Panc1 (cell line): ENCODE measurements at regions not wholly inside any gene's neighbourhood (a gene's known extent, or its start where the extent isn't known, plus 50 kb on each side); places are given as distances from the start of the nearest gene placed in this dataset.

Experiments
- ATAC-seq: fragments of 200-7000 bp; cut with Tn5 transposase; 2 replicates; pipeline ENCODE4 v1.9.1; 2020; ENCODE audit warnings: mild to moderate bottlenecking, moderate library complexity
- BruUV-seq: library from RNA; stranded (reverse); fragments of 400-500 nt; replicated peaks from 2 replicates; lab custom pipeline; 2021; lab: Mats Ljungman, UMichigan
- CTCF ChIA-PET: fragments of 300-600 bp; sonication (Branson Sonifier 250); formaldehyde crosslinking; loops from one replicate; lab custom pipeline; 2022; ENCODE audit warnings: antibody characterized with exemption; lab: Charles Lee
- POLR2A ChIA-PET: fragments of 300-600 bp; sonication (Branson Sonifier 250); formaldehyde crosslinking; loops from one replicate; lab custom pipeline; 2022; ENCODE audit warnings: antibody characterized with exemption; lab: Charles Lee
- DNase-seq: peaks from one replicate; pipeline ENCODE4 v3.0.0-alpha.2; 2010; ENCODE audit warnings: low read depth, low spot score
- H3K27ac ChIP-seq: 2 replicates; pipeline ENCODE4 v1.5.1; 2011; ENCODE audit warnings: mild to moderate bottlenecking, low read length, inconsistent platforms
- H3K27me3 ChIP-seq: fragments of 200-500 bp; sonication (Bioruptor generic); 2 replicates; pipeline ENCODE4 v1.6.0; 2014; ENCODE audit warnings: low read length, inconsistent platforms; ENCODE audit not compliant: control insufficient read depth, insufficient read depth
- H3K36me3 ChIP-seq: fragments of 200-500 bp; sonication (Bioruptor generic); 2 replicates; pipeline ENCODE4 v1.5.1; 2014; ENCODE audit warnings: inconsistent platforms, mild to moderate bottlenecking, low read length, moderate library complexity; ENCODE audit not compliant: control insufficient read depth, insufficient read depth
- H3K4me1 ChIP-seq: 2 replicates; pipeline ENCODE4 v1.5.1; 2011; ENCODE audit warnings: inconsistent platforms, mild to moderate bottlenecking, low read length, moderate library complexity; ENCODE audit not compliant: control insufficient read depth, insufficient read depth
- H3K4me3 ChIP-seq, 2 experiments: 2 replicates each; pipeline ENCODE4 v1.5.1; 2011 to 2012; ENCODE audit warnings: low read depth in 2 of 2, low read length in 2 of 2, mild to moderate bottlenecking in 2 of 2, inconsistent platforms in 1 of 2, moderate library complexity in 1 of 2
- H3K9me3 ChIP-seq: fragments of 200-500 bp; sonication (Bioruptor generic); 2 replicates; pipeline ENCODE4 v1.5.1; 2014; ENCODE audit warnings: low read depth, mild to moderate bottlenecking, inconsistent platforms, low read length, moderate library complexity; ENCODE audit not compliant: control insufficient read depth, insufficient read depth
- POLR2AphosphoS5 ChIP-seq: IDR thresholded peaks from 2 replicates; pipeline ENCODE4 v1.6.1; 2012; ENCODE audit warnings: mild to moderate bottlenecking, low read depth, low read length, moderate library complexity
- SIN3A ChIP-seq: IDR thresholded peaks from 2 replicates; pipeline ENCODE4 v1.6.1; 2012; ENCODE audit warnings: low read depth, mild to moderate bottlenecking, low read length, moderate library complexity, borderline replicate concordance; ENCODE audit not compliant: insufficient read depth
- TCF7L2 ChIP-seq: IDR thresholded peaks from 2 replicates; pipeline ENCODE4 v1.6.1; 2011; ENCODE audit warnings: mild to moderate bottlenecking, low read depth, low read length, inconsistent platforms
- in situ Hi-C: cut with HindIII; loops from 2 replicates; pipeline ENCODE4 v1.10.0; 2016; ENCODE audit warnings: low sequenced_read_pairs, low pct_unique_long_range_greater_than_20kb
- intact Hi-C: fragments of 100-400 bp; cut with micrococcal nuclease; formaldehyde crosslinking; loops from one replicate; pipeline ENCODE4 v1.10.0; 2022; ENCODE audit not compliant: unreplicated experiment
- TF ChIP-seq, protein P1 (sequence below): fragments of 450-650 bp; IDR thresholded peaks from 2 replicates; pipeline ENCODE4 v1.5.1; 2017; ENCODE audit warnings: mild to moderate bottlenecking
- TF ChIP-seq, protein P2 (sequence below), 2 experiments: IDR thresholded peaks; 2 replicates each; pipeline ENCODE4 v1.6.1; 2011 to 2012; ENCODE audit warnings: low read depth in 2 of 2, control low read depth in 1 of 2, low read length in 1 of 2, mild to moderate bottlenecking in 1 of 2, moderate library complexity in 1 of 2; ENCODE audit not compliant: insufficient read depth in 1 of 2

DNA sequence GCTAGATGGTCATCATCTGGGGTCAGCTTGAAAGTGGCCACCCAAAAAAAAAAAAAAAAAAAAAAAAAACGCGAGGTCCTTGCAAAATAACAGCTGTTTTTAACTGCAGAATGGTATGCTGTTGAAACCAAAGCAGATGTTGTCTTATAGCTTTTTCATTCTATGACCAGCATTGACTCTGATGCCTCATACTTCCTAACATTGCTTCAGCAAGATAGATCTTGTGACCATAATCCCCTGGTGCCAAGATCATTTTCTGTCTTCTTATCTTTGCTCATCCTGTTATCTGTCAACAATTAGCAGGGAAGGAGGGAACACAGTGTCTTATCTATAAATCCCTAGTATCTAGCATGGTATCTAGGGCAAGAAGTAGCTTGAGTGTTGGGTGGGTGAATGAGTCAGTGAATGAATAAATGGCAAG lies 181.5 kb downstream of the PLPP3 start:
- no TSS peak for BruUV-seq
- no peaks in the 10 kb centered on the region for H3K4me1 ChIP-seq
- no peaks in the 10 kb centered on the region for H3K9me3 ChIP-seq
- no peak for DNase-seq
- in situ Hi-C loops = no loop called here
- no peaks in the 10 kb centered on the region; the same call in none of the 2 replicates for H3K27me3 ChIP-seq
- H3K27ac ChIP-seq = no peak overlapping the region
- CTCF ChIA-PET = no interaction called here
- intact Hi-C loops = no loop called here
- no peak overlapping the region for H3K4me3 ChIP-seq
- H3K36me3 ChIP-seq = no peaks in the 10 kb centered on the region
- POLR2A ChIA-PET = no interaction called here
- no peak for ATAC-seq
- TF ChIP-seq, protein P1, sequence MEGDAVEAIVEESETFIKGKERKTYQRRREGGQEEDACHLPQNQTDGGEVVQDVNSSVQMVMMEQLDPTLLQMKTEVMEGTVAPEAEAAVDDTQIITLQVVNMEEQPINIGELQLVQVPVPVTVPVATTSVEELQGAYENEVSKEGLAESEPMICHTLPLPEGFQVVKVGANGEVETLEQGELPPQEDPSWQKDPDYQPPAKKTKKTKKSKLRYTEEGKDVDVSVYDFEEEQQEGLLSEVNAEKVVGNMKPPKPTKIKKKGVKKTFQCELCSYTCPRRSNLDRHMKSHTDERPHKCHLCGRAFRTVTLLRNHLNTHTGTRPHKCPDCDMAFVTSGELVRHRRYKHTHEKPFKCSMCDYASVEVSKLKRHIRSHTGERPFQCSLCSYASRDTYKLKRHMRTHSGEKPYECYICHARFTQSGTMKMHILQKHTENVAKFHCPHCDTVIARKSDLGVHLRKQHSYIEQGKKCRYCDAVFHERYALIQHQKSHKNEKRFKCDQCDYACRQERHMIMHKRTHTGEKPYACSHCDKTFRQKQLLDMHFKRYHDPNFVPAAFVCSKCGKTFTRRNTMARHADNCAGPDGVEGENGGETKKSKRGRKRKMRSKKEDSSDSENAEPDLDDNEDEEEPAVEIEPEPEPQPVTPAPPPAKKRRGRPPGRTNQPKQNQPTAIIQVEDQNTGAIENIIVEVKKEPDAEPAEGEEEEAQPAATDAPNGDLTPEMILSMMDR = no peak
- TF ChIP-seq TCF7L2 = no peak
- TF ChIP-seq, protein P2, sequence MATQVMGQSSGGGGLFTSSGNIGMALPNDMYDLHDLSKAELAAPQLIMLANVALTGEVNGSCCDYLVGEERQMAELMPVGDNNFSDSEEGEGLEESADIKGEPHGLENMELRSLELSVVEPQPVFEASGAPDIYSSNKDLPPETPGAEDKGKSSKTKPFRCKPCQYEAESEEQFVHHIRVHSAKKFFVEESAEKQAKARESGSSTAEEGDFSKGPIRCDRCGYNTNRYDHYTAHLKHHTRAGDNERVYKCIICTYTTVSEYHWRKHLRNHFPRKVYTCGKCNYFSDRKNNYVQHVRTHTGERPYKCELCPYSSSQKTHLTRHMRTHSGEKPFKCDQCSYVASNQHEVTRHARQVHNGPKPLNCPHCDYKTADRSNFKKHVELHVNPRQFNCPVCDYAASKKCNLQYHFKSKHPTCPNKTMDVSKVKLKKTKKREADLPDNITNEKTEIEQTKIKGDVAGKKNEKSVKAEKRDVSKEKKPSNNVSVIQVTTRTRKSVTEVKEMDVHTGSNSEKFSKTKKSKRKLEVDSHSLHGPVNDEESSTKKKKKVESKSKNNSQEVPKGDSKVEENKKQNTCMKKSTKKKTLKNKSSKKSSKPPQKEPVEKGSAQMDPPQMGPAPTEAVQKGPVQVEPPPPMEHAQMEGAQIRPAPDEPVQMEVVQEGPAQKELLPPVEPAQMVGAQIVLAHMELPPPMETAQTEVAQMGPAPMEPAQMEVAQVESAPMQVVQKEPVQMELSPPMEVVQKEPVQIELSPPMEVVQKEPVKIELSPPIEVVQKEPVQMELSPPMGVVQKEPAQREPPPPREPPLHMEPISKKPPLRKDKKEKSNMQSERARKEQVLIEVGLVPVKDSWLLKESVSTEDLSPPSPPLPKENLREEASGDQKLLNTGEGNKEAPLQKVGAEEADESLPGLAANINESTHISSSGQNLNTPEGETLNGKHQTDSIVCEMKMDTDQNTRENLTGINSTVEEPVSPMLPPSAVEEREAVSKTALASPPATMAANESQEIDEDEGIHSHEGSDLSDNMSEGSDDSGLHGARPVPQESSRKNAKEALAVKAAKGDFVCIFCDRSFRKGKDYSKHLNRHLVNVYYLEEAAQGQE (IDR thresholded peaks at IDR 0.05; ENCODE audit: insufficient read depth in 1 of 2, low read depth in 2 of 2, low read length in 1 of 2) = no peak
- no peak for TF ChIP-seq SIN3A
- TF ChIP-seq POLR2AphosphoS5 = no peak

DNA sequence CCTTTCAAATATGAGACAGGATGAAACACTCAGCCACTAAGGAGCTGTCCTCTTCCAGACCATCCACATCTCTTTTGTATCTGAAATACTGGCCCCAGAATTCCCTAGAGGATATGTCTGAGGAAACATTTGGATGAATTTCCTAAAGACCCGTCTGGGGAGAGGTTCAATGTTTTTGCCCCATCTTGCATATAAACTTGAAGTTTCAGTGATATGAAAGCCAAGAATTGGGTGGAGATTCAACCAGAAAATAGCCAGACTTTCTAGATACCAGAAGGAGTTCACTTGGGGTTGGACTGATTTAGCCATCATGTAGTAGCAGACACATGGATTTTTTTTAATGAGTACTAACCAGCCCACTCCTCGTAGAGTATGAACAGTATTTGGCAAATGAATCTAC lies 182.0 kb downstream of the PLPP3 start:
- CTCF ChIA-PET = no interaction called here
- TF ChIP-seq SIN3A (no peak), TCF7L2 (no peak), POLR2AphosphoS5 (no peak)
- TF ChIP-seq, protein P1 = no peak
- TF ChIP-seq, protein P2 (IDR thresholded peaks at IDR 0.05; ENCODE audit: insufficient read depth in 1 of 2, low read depth in 2 of 2, low read length in 1 of 2) = no peak

More for the DNA sequence above, 182.0 kb downstream of the PLPP3 start:
- intact Hi-C loops (no loop called here), in situ Hi-C loops (no loop called here)
- ATAC-seq (no peak), DNase-seq (no peak)
- no peak overlapping the region for H3K4me3 ChIP-seq
- no peaks in the 10 kb centered on the region for H3K4me1 ChIP-seq
- no peaks in the 10 kb centered on the region; the same call in none of the 2 replicates for H3K27me3 ChIP-seq
- POLR2A ChIA-PET = no interaction called here
- no peaks in the 10 kb centered on the region for H3K9me3 ChIP-seq
- no TSS peak for BruUV-seq
- H3K36me3 ChIP-seq = no peaks in the 10 kb centered on the region
- no peak overlapping the region for H3K27ac ChIP-seq
